Spleen (tissue), 7 donors: ENCODE measurements at regions not wholly inside any gene's neighbourhood (a gene's known extent, or its start where the extent isn't known, plus 50 kb on each side); places are given as distances from the start of the nearest gene placed in this dataset.

Experiments
- CTCF ChIP-seq, 11 experiments: fragments of 200-600 bp in 7 of 11; fragments of 450-650 bp in 4 of 11; sonication (generic) in 4 of 11; IDR thresholded peaks in 8 of 11; conservative IDR thresholded peaks in 3 of 11; 1 replicate in 7 of 11; 2 replicates in 4 of 11; pipeline versions ENCODE4 v1.4.0 to v1.8.0; 2016 to 2021; ENCODE audit warnings: antibody characterized with exemption in 11 of 11, inconsistent platforms in 4 of 11, mild to moderate bottlenecking in 1 of 11
- POLR2A ChIP-seq, 3 donors: fragments of 450-650 bp; IDR thresholded peaks; one replicate each; pipeline ENCODE4 v1.5.1; 2017; ENCODE audit warnings: antibody characterized with exemption in 3 of 3, mild to moderate bottlenecking in 1 of 3
- POLR2AphosphoS5 ChIP-seq, 3 donors: sonication (generic); formaldehyde crosslinking; IDR thresholded peaks; one replicate each; pipeline ENCODE4 v1.5.1; 2017; ENCODE audit warnings: antibody characterized with exemption in 3 of 3
- donor health status: DM: no; HTN: no; CAD: no; lungs with moderate emphysema.
- donor health status: DM: no; HTN: no; CAD: no.
- donor health status: DM: no; HTN: no; CAD: no.

GRCh38 chr16:81174644-81175324 is 63.7 kb upstream of the BCO1 start:
- TF ChIP-seq CTCF (IDR thresholded peaks at IDR 0.05 in 8 of 11, conservative IDR thresholded peaks at IDR 0.05 in 3 of 11), result no peak
- no peak for TF ChIP-seq POLR2A (IDR thresholded peaks at IDR 0.05)
- no peak for TF ChIP-seq POLR2AphosphoS5 (IDR thresholded peaks at IDR 0.05)
